Endothelial cell of umbilical vein (primary cell): ENCODE measurements at regions not wholly inside any gene's neighbourhood (a gene's known extent, or its start where the extent isn't known, plus 50 kb on each side); places are given as distances from the start of the nearest gene placed in this dataset.

Source experiments
- EZH2 ChIP-seq: IDR thresholded peaks from 2 replicates; pipeline ENCODE4 v1.6.1; 2012; ENCODE audit warnings: borderline replicate concordance, low read depth, mild to moderate bottlenecking, moderate library complexity, low read length, inconsistent platforms; ENCODE audit not compliant: severe bottlenecking
- JUN ChIP-seq: IDR thresholded peaks from 2 replicates; pipeline ENCODE4 v1.6.1; 2011; ENCODE audit warnings: borderline replicate concordance, low read depth; ENCODE audit not compliant: insufficient read length, insufficient read depth
- POLR2AphosphoS5 ChIP-seq: IDR thresholded peaks from 2 replicates; pipeline ENCODE4 v1.6.1; 2012; ENCODE audit warnings: low read depth, mild to moderate bottlenecking, control low read depth, low read length, moderate library complexity; ENCODE audit not compliant: insufficient read depth
- TF ChIP-seq, protein P1 (sequence below), 2 donors: IDR thresholded peaks; 1 replicate in 1 of 2; 2 replicates in 1 of 2; pipeline ENCODE4 v1.5.1; 2011; ENCODE audit warnings: low read length in 2 of 2, mild to moderate bottlenecking in 2 of 2, moderate library complexity in 2 of 2, control low read depth in 1 of 2, inconsistent platforms in 1 of 2, low read depth in 1 of 2; ENCODE audit not compliant: insufficient read depth in 1 of 2; ENCODE audit errors: extremely low read depth in 1 of 2

DNA sequence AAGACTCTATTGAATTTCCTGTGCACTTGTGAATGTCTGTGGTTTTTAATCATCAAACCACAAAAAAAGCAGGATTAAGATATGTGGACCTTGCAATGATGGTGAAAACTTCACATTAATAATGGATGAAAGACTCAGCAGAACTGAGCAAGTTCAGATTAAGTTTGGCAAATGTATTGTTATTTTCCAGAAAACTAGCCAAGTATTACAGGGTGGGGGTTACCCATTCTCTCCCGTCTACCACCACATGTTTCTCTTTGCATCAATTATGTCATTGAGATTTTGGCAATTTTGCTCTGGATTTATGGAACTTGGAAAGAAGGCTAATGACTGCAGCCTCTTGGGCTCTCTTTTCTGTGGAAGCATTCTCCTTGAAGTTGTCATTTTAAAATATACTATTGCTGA, 577.1 kb downstream of the ANKRD50 start:
- TF ChIP-seq JUN = no peak
- TF ChIP-seq EZH2 = no peak
- TF ChIP-seq POLR2AphosphoS5 = no peak
- TF ChIP-seq, protein P1, sequence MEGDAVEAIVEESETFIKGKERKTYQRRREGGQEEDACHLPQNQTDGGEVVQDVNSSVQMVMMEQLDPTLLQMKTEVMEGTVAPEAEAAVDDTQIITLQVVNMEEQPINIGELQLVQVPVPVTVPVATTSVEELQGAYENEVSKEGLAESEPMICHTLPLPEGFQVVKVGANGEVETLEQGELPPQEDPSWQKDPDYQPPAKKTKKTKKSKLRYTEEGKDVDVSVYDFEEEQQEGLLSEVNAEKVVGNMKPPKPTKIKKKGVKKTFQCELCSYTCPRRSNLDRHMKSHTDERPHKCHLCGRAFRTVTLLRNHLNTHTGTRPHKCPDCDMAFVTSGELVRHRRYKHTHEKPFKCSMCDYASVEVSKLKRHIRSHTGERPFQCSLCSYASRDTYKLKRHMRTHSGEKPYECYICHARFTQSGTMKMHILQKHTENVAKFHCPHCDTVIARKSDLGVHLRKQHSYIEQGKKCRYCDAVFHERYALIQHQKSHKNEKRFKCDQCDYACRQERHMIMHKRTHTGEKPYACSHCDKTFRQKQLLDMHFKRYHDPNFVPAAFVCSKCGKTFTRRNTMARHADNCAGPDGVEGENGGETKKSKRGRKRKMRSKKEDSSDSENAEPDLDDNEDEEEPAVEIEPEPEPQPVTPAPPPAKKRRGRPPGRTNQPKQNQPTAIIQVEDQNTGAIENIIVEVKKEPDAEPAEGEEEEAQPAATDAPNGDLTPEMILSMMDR (IDR thresholded peaks at IDR 0.05; ENCODE audit: extremely low read depth in 1 of 2, insufficient read depth in 1 of 2, low read depth in 1 of 2, low read length in 2 of 2) = no peak
